Pancreas (tissue), 10 donors: ENCODE measurements at regions not wholly inside any gene's neighbourhood (a gene's known extent, or its start where the extent isn't known, plus 50 kb on each side); places are given as distances from the start of the nearest gene placed in this dataset.

ENCODE experiments used
- ATAC-seq, 4 donors: fragments of 200-7000 bp; cut with Tn5 transposase; one replicate each; pipeline versions ENCODE4 v1.8.0 to v1.9.1; 2020; ENCODE audit warnings: mild to moderate bottlenecking in 4 of 4, moderate library complexity in 4 of 4
- DNase-seq, 6 donors: peaks; one replicate each; pipeline ENCODE4 v3.0.0-alpha.2; 2020
- FAIRE-seq: peaks from 2 replicates; lab custom pipeline; 2012; peaks lifted over from hg19 to GRCh38; lab: Jason Lieb, UNC
- H3K27ac ChIP-seq, 4 donors: fragments of 200-600 bp; sonication (generic); 1 replicate in 3 of 4; 2 replicates in 1 of 4; pipeline versions ENCODE4 v1.5.0 to v1.8.0; 2020
- H3K27me3 ChIP-seq, 4 donors: fragments of 200-600 bp; one replicate each; pipeline ENCODE4 v1.8.0; 2021
- H3K36me3 ChIP-seq, 3 donors: fragments of 200-600 bp; sonication (generic) in 1 of 3; one replicate each; pipeline versions ENCODE4 v1.5.0 to v1.8.0; 2020 to 2021
- H3K4me1 ChIP-seq, 3 donors: fragments of 200-600 bp; one replicate each; pipeline ENCODE4 v1.8.0; 2021
- H3K4me3 ChIP-seq, 4 donors: fragments of 200-600 bp; sonication (generic) in 2 of 4; one replicate each; pipeline versions ENCODE4 v1.5.0 to v1.8.0; 2020 to 2021
- H3K9me3 ChIP-seq, 4 donors: fragments of 200-600 bp; one replicate each; pipeline ENCODE4 v1.8.0; 2021
- CTCF ChIP-seq, 4 donors: fragments of 200-600 bp; sonication (generic) in 3 of 4; IDR thresholded peaks; one replicate each; pipeline versions ENCODE4 v1.5.0 to v1.8.0; 2021; ENCODE audit warnings: antibody characterized with exemption in 4 of 4
- WGBS, 2 donors: extraction: QIAGEN DNeasy Blood & Tissue Kit; methylation state at CpG; one replicate each; pipeline ENCODE4 v1.1.7; 2013; 5-methylcytosine and 5-hydroxymethylcytosine counted together
- intact Hi-C, 3 donors: fragments of 100-400 bp; cut with DNase I; formaldehyde crosslinking; loops; one replicate each; pipeline versions ENCODE4 v1.11.1 to v1.14.2; 2022
- donor health status: healthy with polysubstance abuse.
- donor health status: DM: no; HTN: no; CAD: no; lungs with moderate emphysema.
- donor health status: DM: no; HTN: no; CAD: no.
- donor health status: control.
- donor health status: control.
- donor health status: Bipolar disorder and iron deficiency.
- donor health status: DM: yes; HTN: yes; CAD: no.
- donor health status: DM: no; HTN: no; CAD: no.
- donor health status: DM: no; HTN: no; CAD: no.
- donor health status: DM: yes; HTN: yes; CAD: no.

GRCh38 chr6:17047889-17048288, 54.0 kb upstream of the STMND1 start:
- intact Hi-C loops, result no loop called here
- WGBS, 2 donors, result 59% methylated on average over 5 of the region's 5 CpGs
- DNase-seq (no peak), FAIRE-seq (no peak), ATAC-seq (peak in 2 of 4 donors; percentile 39 to 50)
- Histone ChIP-seq H3K4me1 (peaks cover 0 to 4% (median 2%) of the 10 kb centered on the region in 3 donors), H3K27ac (no peak overlapping the region), H3K9me3 (no peaks in the 10 kb centered on the region), H3K36me3 (no peaks in the 10 kb centered on the region), H3K27me3 (no peaks in the 10 kb centered on the region), H3K4me3 (no peak overlapping the region)
- TF ChIP-seq CTCF (IDR thresholded peaks at IDR 0.05), result no peak

- WGBS, 2 donors, result 45% methylated on average over 4 of the region's 4 CpGs
- no peak overlapping the region for H3K4me3 ChIP-seq
- H3K4me1 ChIP-seq, result peaks cover 0 to 8% (median 4%) of the 10 kb centered on the region in 3 donors
- no peak overlapping the region for H3K27ac ChIP-seq
- ATAC-seq (peak in 1 of 4 donors; percentile 24), DNase-seq (no peak), FAIRE-seq (no peak)
- no peaks in the 10 kb centered on the region for H3K27me3 ChIP-seq
- H3K36me3 ChIP-seq, result no peaks in the 10 kb centered on the region
- no peaks in the 10 kb centered on the region for H3K9me3 ChIP-seq
- intact Hi-C loops, result no loop called here
- no peak for TF ChIP-seq CTCF (IDR thresholded peaks at IDR 0.05)
Measured at GRCh38 chr6:17045581-17046322, 56.1 kb upstream of the STMND1 start.

DNA sequence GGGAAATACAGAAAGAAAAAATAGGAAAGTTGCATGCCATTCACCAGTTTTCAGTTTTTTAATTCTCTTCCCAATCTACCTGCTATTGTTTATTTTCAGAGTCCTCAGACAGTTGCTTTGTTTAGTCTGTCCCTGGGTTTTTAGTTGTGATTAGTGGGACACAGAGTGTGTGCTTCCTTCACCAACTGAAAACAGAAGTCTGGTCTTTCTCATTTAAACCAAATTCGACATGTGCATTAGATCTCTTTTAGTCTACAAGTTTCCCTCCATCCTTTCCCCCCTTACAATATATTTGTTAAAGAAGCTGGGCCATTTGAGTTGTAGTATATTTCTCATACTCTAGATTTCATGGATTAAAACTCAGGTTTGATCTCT, 58.7 kb upstream of the STMND1 start:
- no peak for FAIRE-seq

GRCh38 chr6:17042422-17043147, 59.3 kb upstream of the STMND1 start:
- TF ChIP-seq CTCF (IDR thresholded peaks at IDR 0.05), result peak in 2 of 4 donors; percentile 17
- FAIRE-seq, result no peak
- no peak overlapping the region for H3K4me3 ChIP-seq
- WGBS, 2 donors, result 2% methylated on average over 5 of the region's 5 CpGs
- no peaks in the 10 kb centered on the region for H3K27me3 ChIP-seq
- ATAC-seq, result peak; percentile 91 to 100 (median 100)
- intact Hi-C loops, result no loop called here
- H3K9me3 ChIP-seq, result no peaks in the 10 kb centered on the region
- H3K36me3 ChIP-seq, result no peaks in the 10 kb centered on the region
- peak overlapping the region in 2 of 4 donors; percentile 20 to 41 for H3K27ac ChIP-seq
- peaks cover 0 to 8% (median 4%) of the 10 kb centered on the region in 3 donors for H3K4me1 ChIP-seq
- peak in 4 of 6 donors; percentile 46 to 72 (median 58) for DNase-seq

More for the DNA sequence above, 58.7 kb upstream of the STMND1 start:
- WGBS, 2 donors, result 79 to 90% methylated on average over 1 of the region's 1 CpG
- no peaks in the 10 kb centered on the region for H3K9me3 ChIP-seq
- H3K4me3 ChIP-seq, result no peak overlapping the region
- DNase-seq (no peak), ATAC-seq (no peak)
- peak overlapping the region in 1 of 4 donors; percentile 20 for H3K27ac ChIP-seq
- no peak for TF ChIP-seq CTCF (IDR thresholded peaks at IDR 0.05)
- H3K4me1 ChIP-seq, result peaks cover 0 to 8% (median 4%) of the 10 kb centered on the region in 3 donors
- intact Hi-C loops, result no loop called here
- no peaks in the 10 kb centered on the region for H3K36me3 ChIP-seq
- H3K27me3 ChIP-seq, result no peaks in the 10 kb centered on the region
